GM19455 (cell line): ENCODE measurements at regions not wholly inside any gene's neighbourhood (a gene's known extent, or its start where the extent isn't known, plus 50 kb on each side); places are given as distances from the start of the nearest gene placed in this dataset.

Experiments
- ATAC-seq: cut with Tn5 transposase; IDR thresholded peaks from one replicate; pipeline ENCODE4 v1.9.1; 2021; ENCODE audit not compliant: unreplicated experiment

DNA sequence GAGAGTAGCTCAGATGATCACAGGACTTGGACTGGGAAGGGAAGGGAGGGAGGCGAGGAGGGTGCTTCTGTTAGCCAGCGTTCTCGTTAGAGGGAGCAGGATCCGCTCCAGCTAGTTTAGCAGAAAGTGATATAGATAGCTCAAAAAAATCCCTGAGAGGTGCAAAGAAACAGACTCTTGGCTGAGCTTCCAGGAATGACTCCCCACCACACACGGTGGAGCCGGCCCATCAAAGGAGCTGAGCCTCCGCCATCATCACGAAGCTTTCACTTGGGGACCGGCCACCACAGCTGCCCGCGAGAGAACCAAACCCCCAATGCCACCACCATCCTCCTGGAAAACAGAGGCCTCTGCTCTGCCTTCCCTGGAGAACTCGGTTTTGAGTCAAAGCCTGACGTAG lies 124.6 kb upstream of the BCL2L14 start:
- no peak for ATAC-seq

DNA sequence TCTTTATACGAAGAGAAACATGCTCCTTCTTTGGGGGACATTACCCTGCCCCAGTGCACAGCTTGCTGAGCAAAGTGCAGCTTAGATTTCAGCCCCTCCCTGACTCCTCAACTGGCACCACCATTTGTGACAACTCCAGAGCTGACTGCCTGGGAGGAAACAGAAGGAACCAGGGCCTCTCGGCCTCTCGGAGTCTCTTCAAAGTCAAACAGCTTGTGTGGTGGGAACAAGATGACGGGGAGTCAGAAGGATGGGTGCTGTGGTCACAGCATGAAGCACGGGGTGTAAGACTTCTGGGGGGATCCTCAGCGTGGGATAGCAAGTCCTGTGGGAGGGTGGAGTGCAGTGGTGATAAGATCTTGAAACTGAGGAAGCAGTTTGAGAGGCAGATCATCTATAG lies 123.5 kb upstream of the BCL2L14 start:
- no peak for ATAC-seq

DNA sequence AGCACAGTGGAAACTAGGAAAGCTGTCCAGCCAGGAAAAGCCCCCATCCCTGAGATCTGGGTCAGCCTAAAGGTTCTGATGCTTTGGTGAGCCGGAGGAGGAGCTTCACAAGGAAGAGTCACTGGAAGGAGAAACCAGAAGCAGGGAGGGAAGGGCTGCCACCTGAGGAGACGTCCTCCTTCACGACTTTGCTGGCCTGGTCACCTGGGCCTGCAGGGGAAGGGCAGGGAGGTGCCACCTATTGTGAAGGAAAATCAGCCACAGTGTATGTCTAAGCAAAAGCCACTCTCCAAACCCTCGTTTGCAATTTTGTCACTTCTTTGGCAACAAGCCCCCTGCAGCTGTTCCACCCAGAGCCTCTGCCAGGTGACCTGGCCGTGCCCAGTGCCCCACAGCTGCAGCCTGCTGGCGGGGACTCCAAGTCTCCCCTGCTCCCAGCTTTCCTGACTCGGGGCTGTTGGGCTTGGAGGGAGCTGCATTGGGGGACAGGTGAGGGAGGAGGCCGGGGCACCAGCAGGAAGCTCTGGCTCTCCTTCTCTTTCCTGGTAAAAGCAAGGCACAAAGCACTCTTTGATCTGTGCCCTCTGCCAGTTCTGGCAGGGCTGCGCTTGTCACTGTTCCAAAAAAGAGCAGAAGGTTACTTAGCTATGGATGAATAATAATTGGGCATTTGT lies 120.9 kb upstream of the BCL2L14 start:
- no peak for ATAC-seq

DNA sequence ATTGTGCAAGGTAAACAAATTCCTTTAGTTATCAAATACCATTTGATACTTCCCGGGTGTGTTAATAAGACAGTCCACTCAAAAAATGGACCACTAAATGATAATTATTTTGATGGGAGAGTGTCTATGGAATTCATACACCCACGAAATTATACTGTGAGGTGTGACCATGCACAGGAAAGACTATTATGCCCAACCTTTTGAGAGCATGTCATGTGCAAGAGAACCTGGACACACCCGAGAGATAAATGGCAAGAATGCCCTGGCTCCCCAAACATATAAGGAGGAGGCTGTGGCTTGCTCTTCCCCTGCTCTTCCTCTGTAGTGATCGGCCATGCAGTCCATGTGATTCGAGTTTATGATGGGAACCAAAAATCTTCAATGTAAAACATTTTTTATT lies 119.5 kb upstream of the BCL2L14 start:
- ATAC-seq = no peak

DNA sequence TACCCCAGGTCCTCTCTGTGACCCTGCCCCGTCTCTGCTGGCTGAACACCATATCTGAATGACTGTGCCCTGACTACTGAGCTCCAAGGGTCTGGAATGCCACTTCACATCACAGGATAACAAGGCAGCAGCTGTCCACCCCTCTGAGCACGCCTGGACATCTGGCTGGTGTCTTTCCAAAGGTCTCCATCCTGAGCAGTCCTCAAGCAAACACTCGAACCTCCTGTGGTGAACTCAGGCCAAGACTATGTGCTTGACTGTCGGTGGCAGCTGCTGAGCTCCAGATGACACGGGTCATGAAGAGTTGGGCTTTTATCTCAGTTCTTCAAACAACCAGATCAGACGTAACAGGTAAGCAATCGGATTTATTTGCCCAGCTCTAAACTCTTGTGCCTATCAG lies 117.2 kb upstream of the BCL2L14 start:
- no peak for ATAC-seq

DNA sequence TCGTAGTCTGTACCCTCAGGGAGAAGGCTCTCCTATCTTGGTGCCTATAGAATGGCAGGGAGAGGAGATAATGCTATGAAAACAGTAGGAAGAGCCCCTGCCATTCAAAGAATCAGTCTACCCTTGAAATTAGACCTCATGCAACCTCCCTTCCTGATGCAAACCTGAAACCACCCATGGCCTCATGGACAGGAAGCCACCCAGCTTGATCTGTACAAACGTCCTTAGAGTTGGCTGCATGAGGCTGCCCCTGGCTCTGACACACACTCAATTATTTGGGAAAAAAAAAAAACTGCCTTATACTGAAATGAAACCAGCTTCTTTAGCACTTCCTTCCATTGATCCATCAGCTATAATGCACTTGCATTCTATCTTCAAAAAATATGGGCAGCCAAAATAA lies 116.6 kb upstream of the BCL2L14 start:
- no peak for ATAC-seq

DNA sequence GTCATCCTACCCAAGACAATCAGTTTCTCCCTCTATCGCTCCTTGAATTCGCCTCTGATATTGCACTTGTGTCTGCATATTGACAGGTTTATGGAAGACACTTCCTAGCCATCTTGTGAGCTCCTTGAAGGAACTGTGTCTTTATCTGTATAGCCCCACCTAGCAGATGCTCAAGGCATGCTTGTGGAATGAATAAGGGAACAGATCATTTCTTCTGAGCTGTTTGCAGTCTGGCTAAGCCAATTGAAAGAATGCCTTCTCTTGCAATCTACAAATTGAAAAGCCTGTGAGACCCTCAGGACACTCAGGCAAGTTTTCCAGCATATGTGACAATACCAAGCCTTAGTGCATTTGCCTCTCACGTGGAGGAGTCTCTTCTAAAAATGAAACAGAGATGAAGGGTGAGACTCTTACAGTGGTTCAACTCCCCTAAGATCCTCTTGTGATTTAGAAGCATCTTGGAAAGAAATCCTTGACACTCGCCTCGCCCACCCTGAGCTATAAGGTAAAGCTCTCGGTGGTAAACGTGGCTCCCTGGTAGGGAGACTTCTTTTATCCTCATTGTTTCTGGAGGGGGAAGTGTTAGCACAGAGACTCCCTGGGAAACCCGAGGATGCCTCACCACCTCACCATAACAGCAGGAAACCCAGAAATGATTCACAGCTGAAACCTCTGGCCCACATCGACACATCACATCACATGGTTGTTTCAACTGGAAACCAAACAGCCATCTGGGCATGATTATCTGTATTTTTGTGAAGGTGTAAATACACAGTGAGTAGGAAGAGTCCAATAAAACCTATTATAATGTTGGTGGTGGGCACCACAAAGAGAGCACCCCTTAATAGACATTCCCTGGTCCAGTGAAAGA lies 112.3 kb upstream of the BCL2L14 start:
- ATAC-seq = no peak

DNA sequence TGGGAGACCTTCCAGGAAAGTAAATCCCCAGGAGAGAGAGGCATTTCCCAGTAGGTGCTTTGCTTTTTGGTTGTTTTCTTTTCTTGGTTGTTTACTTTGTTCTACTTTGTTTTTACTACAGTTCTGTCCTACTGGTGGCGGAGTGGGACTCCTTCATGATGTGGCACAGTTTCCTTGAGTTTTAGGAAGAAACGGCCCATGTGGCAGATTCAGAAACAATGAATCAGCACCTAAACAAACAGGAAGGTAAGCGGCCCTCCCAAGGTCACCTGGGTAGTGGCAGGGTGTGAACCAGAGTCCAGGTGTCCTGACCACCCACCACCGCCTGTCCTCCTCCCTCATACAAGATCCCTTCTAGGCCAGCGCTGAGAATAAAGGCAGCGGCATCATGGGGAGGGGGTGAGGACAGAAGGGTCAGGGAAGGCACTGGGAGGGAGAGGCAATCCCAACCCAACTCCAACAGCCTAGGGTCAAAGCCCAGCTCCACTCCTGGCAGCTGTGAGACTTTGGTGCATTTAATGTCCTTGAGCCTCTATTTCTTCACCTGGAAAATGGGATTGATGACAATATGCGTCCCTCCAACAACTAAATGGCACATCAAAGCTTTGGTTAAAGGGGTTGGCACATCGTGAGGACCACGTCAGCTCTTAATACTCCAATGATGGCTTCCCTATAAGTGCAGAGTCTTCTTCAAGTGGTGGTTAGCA lies 111.5 kb upstream of the BCL2L14 start:
- ATAC-seq = no peak

DNA sequence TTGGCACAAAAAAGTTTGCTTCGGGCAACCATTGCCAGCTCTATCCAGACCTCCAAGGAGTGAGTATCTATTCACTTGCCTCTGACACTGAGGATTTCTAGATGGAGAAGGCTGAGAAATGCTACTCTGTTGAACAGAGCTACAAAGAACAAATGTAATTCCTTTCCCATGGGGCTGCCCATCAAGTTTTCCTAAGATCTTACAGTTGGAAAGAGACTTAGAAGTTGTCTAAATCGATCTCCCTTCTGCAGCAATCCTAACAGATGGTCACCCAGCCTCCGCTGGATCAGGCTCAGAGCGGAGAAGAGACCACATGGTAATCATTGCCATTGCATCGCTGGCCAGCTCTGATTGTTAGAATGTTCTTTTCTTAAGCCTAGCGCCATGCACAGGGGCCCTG lies 110.1 kb upstream of the BCL2L14 start:
- ATAC-seq = no peak

DNA sequence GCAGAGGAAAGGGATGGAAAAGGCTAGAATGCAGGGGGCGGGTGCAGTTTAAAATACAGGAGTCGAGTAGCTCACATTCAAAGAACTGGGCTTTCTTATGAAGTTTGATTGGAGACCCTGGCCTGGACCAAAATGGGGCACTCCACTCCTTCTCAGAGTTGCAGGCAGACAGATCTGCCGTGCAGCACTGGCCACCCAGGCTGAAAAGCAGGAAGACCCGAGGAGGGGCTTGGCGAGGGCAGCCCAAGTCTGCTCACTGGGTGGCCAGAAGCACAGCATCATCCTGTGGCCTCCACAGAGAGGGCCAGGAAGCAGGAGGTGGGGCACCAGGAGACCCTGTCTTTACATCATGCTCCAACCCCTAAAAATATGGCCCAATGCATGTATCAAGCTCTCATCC lies 109.1 kb upstream of the BCL2L14 start:
- ATAC-seq = no peak

DNA sequence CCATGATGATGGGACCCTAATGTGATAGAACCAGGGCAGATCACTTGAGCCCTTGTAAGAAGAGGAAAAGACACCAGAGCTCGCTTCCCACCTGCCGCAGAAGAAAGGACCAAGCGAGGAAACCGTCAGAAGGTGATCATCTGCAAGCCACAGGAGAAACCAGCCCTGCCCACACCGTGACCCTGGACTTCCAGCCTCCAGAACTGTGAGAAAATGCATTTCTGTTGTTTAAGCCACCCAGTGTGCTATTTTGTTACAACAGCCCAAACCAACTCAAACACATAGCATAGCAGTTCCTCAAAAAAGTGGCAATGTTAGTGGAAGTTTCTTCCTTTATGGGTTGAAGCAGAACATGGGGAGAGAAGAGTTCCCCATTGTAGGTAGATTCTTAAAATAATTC lies 107.9 kb upstream of the BCL2L14 start:
- no peak for ATAC-seq

DNA sequence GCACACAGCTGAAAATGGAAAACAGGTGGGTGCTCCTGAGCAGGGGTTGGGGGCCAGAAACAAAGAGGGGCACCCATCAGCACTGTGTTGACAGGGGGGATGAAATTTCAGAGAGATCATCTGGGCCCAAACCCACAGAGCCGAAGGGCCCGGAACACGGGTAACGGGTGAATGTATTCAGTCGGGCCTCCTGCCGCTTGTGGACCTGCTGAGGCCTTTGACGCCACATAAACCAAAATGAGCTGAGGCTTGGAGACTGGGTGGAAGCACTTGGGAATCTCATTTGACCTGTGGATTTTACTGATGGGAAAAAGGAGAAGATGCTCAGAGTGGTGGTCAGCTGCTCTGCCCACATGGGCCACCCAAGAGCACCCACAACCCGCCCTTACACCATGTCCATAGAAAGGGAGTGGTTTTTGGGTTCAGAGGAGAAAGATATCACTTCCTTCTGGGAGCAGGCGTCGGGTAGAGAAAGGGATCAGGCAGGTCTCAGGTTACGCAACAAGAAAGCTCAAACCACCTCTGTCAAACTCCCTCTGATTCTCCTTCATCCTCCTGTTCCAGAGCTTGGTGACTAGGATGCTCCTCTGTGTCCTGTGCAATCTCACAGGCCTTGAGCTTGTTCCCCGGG lies 106.8 kb upstream of the BCL2L14 start:
- ATAC-seq = no peak

DNA sequence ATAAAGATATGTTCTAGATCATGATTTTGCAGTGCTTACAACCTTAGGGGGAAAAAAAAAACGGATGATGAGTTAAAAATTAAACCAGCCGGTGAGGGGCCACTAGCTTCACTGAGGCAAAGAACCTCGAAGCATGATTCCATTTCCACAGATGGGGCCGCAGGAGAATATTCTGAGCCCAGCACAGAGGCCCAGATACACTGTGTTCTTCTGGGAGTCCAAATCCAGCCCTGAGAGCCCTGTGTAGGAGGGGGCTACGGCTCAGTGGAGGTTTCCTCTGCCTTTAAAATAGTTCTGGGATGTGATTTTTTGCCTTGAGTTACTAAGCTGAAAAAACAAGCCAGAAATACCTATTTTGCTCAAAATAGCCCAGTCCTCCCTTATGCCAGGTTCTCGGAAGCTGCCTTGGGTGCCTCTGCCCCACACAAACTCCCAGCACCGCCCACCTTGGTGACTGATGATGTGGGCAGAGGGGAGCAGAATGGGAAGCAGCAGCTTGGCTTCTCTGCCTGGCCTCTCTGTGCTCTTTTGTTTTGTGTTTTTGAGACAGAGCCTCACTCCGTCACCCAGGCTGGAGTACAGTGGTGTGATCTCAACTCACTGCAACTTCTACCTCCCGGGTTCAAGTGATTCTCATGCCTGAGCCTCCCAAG lies 105.4 kb upstream of the BCL2L14 start:
- ATAC-seq = no peak

DNA sequence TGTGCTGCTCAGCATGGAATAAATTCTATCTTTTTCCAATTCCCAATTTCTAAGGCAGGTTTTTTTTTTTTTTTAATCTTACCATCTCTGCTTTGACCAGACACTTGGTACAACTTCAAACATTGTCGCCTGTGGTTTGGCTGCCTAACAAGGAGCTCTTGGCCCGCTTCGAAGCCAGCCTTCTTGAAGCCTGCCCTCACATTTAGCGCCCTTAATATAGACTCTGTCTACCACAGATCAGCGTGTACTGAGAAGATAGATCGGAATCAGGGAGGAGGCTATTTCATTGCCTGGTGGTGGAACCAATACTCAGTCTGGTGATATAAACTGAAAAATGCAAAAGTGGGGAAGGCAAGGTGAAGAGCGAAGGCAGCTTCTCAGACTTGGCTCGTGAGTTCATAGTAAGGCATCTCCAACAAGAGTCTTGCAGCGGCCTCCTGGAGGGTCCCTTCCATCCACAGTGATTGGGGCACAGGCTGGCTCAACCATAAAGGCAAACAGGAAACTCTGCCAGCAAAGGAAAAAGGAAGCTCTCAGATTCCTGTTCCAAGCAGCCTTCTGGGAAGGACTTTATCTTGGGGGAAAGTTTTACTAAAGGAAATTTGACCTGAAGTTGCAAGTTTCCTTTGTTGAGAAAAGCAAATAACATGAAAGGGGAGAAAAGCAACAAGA lies 103.2 kb upstream of the BCL2L14 start:
- no peak for ATAC-seq

DNA sequence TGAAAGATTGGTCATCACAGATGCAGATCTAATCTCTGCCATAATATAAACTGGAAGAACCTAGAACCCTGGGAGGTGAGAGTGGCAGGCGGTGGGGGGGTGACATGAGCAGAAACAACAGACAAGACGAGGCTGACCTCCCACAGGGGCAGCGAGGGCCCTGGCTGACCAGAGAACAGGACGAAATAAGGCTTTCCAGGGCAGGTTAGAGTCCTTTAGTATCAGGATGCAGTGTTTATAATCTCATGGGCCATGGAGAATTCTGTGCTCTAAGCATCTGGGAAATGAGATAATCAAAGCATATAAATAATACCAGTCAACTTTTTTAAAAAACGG lies 102.7 kb upstream of the BCL2L14 start:
- ATAC-seq = no peak

DNA sequence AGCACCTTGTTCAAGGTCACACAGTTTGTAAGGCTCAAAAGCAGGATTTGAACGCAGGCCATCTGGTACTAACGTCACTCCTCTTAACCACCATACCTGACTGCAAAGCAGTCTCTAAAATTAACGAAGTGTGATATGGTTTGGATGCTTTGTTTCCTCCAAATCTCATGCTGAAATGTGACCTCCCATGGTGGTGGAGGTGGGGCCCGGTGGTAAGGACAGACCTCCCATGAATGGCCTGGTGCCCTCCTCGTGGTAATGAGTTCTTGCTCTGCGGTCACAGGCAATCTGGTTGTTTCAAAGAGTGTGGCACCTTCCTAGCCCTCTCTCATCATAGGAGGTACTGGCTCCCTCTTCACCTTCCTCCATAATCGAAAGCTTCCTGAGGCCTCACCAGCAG lies 102.2 kb upstream of the BCL2L14 start:
- ATAC-seq = no peak

DNA sequence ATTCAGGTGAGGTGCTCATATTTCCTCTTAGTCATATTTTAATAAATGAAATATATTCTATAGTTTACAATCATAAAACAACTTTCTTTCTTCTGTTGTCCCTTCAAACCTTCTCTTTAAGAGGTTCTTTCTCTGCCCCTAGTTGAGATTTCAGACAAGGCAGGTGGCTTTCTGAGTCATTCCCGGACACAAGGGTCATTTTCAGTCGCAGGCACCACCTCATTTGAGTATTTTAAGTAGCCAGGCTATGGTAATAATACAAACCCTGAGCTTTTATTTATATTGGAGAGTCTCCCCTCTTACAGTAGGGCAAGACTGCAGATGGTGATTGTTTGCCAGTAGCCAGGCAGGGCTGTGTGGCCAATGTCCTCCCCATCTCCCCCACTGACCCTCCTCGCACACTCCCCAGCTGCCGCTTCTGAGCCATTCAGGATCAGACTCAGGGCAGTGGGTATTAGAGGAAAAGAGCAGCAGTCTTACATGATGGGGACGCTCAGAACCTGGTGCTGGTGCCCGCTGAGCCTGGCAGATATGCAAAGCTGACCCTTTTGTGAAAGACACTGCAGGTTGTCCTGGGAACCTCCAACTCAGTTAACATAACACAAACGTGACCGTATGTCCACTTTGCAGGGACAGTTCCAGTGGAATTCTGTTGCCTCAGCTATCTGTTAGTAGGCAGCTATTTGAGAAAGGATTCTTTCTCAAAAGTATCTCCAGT lies 101.1 kb upstream of the BCL2L14 start:
- ATAC-seq = peak; percentile 89

DNA sequence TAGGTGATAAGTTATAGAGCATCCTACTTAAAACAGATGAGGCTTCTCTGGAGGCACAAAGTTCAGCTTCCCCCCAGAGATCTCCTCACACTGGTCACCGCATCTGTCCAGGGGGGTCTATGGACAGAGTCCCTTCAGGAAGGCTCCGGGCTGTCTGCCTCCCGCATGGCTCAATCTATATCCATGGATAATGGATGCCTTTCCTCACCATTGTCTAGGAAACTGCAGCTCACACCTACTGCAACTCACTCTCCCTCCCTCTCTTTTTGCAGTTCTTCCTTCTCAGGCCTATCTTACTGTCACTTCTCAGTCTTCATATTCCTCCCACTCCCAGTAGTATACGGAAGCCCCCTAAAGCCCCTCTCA lies 100.6 kb upstream of the BCL2L14 start:
- ATAC-seq = peak; percentile 13

DNA sequence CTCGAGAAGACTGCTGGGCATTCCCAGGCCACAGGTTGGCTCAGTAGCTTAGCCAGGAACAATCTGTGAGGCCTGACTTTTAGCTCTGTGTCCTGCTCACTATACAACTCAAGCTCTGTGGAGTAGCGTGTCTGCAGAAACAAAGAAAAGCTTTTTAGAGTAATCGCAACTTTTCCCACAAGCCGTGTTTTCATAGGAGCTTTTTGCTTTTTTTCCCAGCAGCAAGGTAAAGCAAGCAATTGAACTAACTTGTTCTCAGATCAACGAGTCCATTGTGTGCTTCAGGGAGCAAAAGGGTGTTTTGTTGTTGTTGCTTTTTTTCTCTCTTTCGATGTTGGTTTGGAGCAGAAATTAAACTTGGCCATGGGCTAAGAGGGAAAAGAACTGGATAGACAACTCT lies 97.3 kb upstream of the BCL2L14 start:
- no peak for ATAC-seq

DNA sequence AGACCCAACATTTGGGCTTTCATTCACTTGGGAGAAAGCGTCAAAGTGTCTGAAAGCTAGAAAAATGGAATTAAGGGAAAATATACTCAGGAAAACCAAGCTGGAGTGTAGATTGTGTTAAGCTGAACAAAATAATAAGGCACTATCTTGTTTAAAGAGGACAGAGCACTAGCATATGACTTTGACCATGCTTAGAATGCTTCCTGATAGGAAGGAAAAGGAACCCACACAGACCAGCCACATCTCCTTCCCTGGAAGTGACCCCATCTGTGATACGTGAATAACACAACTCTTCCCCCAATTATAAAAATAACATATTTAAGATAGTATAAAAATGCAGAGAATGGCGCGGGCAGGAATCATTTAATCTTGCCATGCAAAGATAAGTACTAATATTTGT lies 94.7 kb upstream of the BCL2L14 start:
- no peak for ATAC-seq
